ENCODE measurements at regions not wholly inside any gene's neighbourhood (a gene's known extent, or its start where the extent isn't known, plus 50 kb on each side); places are given as distances from the start of the nearest gene placed in this dataset.

DNA sequence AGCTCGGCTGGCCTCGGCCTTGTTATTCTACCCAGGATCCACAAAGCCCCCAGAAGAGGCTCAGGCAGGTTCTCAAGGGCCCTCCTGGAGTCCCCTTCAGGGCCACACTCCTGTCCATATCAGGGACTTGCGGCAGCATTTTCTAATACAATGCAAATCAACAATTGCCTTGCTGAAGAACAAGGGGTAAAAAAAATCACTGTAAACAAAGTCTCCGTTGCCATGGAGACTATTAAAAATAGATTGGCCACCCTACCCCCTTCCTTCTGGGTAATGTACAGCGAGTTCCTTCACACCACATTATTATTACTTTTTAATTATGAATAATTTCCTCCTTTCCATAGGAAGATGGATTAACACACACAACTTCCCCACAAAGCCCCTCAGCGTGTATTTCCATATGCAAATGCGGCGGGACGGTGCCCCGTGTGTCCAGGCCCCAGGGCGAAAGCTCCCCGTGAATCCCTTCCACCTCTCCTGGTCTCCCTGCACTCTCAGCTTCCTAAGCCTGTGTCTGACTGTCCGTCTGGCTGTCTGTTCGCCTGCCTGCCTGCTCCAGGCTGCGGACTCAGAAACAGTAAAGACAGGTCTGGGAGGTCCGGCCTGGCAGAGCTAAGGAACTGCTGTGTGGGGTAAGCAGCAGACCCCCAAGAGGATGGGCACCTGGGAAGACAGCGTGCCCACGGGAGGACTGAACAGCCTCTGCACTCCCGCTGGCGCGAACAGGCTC lies 196.6 kb downstream of the RBFOX3 start (continued):
- TF ChIP-seq, protein P1, sequence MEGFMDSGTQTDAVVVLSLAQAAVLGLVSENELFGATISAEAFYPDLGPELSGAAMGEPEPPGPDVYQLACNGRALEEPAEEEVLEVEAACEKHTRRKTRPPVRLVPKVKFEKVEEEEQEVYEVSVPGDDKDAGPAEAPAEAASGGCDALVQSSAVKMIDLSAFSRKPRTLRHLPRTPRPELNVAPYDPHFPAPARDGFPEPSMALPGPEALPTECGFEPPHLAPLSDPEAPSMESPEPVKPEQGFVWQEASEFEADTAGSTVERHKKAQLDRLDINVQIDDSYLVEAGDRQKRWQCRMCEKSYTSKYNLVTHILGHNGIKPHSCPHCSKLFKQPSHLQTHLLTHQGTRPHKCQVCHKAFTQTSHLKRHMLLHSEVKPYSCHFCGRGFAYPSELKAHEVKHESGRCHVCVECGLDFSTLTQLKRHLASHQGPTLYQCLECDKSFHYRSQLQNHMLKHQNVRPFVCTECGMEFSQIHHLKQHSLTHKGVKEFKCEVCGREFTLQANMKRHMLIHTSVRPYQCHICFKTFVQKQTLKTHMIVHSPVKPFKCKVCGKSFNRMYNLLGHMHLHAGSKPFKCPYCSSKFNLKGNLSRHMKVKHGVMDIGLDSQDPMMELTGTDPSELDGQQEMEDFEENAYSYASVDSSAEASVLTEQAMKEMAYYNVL (CRISPR knock-in tag; IDR thresholded peaks at IDR 0.05; ENCODE audit: borderline replicate concordance), result no peak

DNA sequence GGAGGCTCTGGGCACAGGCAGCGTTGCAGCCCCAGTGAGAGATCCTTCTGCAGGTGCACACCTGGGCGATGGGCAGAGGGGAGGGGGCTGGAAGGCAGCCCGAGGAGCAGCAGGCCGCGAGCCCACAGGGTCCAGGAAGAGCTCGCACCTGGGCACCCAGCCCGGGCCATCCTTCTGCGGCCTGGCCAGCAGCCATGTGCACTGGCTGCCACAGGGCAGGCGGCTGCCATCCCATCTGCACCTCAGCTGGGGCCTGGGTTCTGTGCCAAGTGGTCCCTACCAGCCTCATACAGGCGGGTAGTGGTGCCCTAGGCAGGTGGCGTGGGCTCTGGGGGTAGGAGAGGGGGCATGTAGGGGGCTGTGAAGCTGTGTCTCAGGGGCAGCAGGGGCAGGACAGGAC lies 197.2 kb downstream of the RBFOX3 start:
- ChIA-PET CTCF (ENCODE audit: low intra/inter-chr PET ratio, low total read pairs) (no interaction called here), POLR2A (no interaction called here)
- TF ChIP-seq, protein P2, sequence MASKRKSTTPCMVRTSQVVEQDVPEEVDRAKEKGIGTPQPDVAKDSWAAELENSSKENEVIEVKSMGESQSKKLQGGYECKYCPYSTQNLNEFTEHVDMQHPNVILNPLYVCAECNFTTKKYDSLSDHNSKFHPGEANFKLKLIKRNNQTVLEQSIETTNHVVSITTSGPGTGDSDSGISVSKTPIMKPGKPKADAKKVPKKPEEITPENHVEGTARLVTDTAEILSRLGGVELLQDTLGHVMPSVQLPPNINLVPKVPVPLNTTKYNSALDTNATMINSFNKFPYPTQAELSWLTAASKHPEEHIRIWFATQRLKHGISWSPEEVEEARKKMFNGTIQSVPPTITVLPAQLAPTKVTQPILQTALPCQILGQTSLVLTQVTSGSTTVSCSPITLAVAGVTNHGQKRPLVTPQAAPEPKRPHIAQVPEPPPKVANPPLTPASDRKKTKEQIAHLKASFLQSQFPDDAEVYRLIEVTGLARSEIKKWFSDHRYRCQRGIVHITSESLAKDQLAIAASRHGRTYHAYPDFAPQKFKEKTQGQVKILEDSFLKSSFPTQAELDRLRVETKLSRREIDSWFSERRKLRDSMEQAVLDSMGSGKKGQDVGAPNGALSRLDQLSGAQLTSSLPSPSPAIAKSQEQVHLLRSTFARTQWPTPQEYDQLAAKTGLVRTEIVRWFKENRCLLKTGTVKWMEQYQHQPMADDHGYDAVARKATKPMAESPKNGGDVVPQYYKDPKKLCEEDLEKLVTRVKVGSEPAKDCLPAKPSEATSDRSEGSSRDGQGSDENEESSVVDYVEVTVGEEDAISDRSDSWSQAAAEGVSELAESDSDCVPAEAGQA (IDR thresholded peaks at IDR 0.05; ENCODE audit: low read depth), result no peak
- TF ChIP-seq, protein P2 (CRISPR knock-in tag; IDR thresholded peaks at IDR 0.05; ENCODE audit: borderline replicate concordance), result no peak
- no peak for TF ChIP-seq ZNF768 (CRISPR knock-in tag; IDR thresholded peaks at IDR 0.05)
- no peak for TF ChIP-seq AGO2 (optimal IDR thresholded peaks at IDR 0.05; ENCODE audit: low read depth, low read length)
- TF ChIP-seq ZBTB7B (CRISPR knock-in tag; IDR thresholded peaks at IDR 0.05), result no peak
- no peak for TF ChIP-seq JARID2 (CRISPR knock-in tag; IDR thresholded peaks at IDR 0.05; ENCODE audit: insufficient replicate concordance)
- no peak for TF ChIP-seq TEAD2 (CRISPR knock-in tag; IDR thresholded peaks at IDR 0.05)
- no peak for TF ChIP-seq ZNF83 (CRISPR knock-in tag; IDR thresholded peaks at IDR 0.05; ENCODE audit: borderline replicate concordance)
- TF ChIP-seq, protein P3, sequence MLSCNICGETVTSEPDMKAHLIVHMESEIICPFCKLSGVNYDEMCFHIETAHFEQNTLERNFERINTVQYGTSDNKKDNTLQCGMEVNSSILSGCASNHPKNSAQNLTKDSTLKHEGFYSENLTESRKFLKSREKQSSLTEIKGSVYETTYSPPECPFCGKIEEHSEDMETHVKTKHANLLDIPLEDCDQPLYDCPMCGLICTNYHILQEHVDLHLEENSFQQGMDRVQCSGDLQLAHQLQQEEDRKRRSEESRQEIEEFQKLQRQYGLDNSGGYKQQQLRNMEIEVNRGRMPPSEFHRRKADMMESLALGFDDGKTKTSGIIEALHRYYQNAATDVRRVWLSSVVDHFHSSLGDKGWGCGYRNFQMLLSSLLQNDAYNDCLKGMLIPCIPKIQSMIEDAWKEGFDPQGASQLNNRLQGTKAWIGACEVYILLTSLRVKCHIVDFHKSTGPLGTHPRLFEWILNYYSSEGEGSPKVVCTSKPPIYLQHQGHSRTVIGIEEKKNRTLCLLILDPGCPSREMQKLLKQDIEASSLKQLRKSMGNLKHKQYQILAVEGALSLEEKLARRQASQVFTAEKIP (CRISPR knock-in tag; IDR thresholded peaks at IDR 0.05; ENCODE audit: borderline replicate concordance), result no peak
- no peak for TF ChIP-seq ZNF703 (CRISPR knock-in tag; IDR thresholded peaks at IDR 0.05; ENCODE audit: borderline replicate concordance)
- no peak for TF ChIP-seq ZNF605 (CRISPR knock-in tag; IDR thresholded peaks at IDR 0.05)
- TF ChIP-seq ZBTB1 (CRISPR knock-in tag; IDR thresholded peaks at IDR 0.05; ENCODE audit: borderline replicate concordance), result no peak

More for the DNA sequence above, 197.2 kb downstream of the RBFOX3 start:
- intact Hi-C loops (cut with micrococcal nuclease; ENCODE audit: unreplicated experiment), result no loop called here
- Histone ChIP-seq H3K9ac (ENCODE audit: insufficient read depth, low read depth, low read length) (no peak overlapping the region), H3K4me3 (replicated peaks in 1 of 3; ENCODE audit: insufficient read depth in 1 of 3, low read depth in 2 of 3, low read length in 3 of 3) (no peak overlapping the region), H3K4me1 (ENCODE audit: insufficient read depth, low read length) (no peaks in the 10 kb centered on the region), H3K79me2 (ENCODE audit: insufficient read depth, low read length) (no peaks in the 10 kb centered on the region), H3K9me3 (ENCODE audit: low read length) (no peaks in the 10 kb centered on the region), H2AFZ (ENCODE audit: low read length) (no peak overlapping the region), H4K20me1 (ENCODE audit: insufficient read depth, low read length) (peaks cover 3% of the 10 kb centered on the region; the same call in 1 of the 2 replicates), H3K27ac (ENCODE audit: extremely low read length, insufficient read depth, low read length) (no peak overlapping the region), H3K36me3 (replicated peaks in 1 of 2; ENCODE audit: control insufficient read depth in 1 of 2, insufficient read depth in 2 of 2, low read length in 2 of 2) (no peaks in the 10 kb centered on the region), H3K4me2 (ENCODE audit: low read depth, low read length) (no peak overlapping the region), H3K27me3 (ENCODE audit: control insufficient read depth in 1 of 2, insufficient read depth in 2 of 2, low read length in 2 of 2) (peaks cover 31 to 94% of the 10 kb centered on the region in 2 experiments)
- in situ Hi-C loops (cut with HindIII; ENCODE audit: extremely low pct_ligation_motif_present, low pct_unique_long_range_greater_than_20kb), result no loop called here
- DNase-seq (ENCODE audit: low spot score) (no peak), FAIRE-seq (no peak), ATAC-seq (no peak)
- no TSS peak for BruUV-seq (replicated peaks)
- 2% methylated on average over 10 of the region's 11 CpGs for WGBS (ENCODE audit: low lambda C conversion rate)

Measured in HepG2 (cell line).